T follicular helper cell (primary cell): ENCODE measurements at regions not wholly inside any gene's neighbourhood (a gene's known extent, or its start where the extent isn't known, plus 50 kb on each side); places are given as distances from the start of the nearest gene placed in this dataset.

Experiments
- DNase-seq: peaks from one replicate; pipeline ENCODE4 v3.0.0-alpha.2; 2020; ENCODE audit warnings: low read depth

DNA sequence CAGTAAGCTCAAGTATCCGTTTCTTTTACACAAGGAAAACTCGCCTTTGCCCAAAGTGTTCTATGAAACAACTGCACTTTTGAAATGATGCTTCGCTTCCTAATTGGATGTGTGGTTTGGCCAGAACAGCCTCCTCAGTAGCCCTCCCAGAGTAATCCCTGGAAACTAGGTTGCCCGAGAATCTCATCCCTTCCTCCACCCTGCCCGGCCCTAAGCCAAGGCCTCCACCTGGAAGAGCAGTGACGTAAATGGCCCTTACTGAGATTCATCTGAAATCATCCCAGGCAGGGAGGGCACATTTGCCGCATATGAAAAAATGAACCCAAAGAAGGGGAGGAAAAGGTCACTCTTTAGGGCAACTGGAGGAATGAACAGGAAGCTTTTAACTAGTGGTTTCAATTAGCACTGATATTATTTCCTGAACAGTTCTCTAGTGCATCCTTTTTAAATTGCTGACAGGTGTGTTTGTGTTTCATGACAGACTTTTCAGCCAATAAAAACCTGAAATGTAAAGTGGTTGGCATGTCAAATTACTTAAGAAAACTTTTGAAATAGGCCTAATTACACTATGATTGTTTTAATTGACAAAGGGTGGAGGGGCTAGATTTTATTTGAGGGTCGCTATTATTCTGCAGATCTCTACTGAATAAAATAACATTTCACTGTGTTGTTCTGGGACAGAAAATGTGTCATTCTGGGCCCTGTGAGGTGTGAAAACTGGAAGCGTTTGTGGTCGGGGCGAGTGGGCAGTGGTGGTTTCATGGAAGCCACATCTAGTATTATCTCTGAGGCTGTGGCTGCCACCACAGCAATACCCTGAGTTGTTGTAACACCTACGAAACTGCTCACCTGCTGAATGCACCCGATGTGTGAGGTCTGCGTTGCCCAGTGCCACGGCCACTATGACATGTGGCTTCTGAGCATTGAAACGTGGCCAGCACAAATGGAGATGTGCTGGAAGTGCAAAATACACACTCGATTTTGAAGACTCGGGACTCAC lies 112.1 kb downstream of the ZIC5 start:
- no peak for DNase-seq

DNA sequence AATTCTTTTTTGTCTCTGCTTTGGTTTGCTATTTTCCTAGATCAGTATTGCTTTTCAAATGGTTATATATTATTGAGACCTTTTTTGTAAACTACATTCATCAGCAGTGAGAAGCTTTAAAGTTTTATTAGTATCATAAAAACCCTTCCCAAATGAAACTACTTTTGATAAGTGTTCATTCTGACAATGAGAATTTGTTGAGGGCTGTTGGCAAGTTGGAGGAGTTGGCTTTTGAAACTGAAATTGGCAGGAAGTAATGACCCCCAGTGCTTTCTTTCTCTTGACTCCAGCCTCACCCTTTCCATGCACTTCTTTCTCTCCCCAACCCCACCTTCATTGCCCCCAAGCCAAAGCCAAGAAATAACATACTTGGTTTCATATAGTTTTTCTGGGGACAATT lies 113.8 kb downstream of the ZIC5 start:
- no peak for DNase-seq

DNA sequence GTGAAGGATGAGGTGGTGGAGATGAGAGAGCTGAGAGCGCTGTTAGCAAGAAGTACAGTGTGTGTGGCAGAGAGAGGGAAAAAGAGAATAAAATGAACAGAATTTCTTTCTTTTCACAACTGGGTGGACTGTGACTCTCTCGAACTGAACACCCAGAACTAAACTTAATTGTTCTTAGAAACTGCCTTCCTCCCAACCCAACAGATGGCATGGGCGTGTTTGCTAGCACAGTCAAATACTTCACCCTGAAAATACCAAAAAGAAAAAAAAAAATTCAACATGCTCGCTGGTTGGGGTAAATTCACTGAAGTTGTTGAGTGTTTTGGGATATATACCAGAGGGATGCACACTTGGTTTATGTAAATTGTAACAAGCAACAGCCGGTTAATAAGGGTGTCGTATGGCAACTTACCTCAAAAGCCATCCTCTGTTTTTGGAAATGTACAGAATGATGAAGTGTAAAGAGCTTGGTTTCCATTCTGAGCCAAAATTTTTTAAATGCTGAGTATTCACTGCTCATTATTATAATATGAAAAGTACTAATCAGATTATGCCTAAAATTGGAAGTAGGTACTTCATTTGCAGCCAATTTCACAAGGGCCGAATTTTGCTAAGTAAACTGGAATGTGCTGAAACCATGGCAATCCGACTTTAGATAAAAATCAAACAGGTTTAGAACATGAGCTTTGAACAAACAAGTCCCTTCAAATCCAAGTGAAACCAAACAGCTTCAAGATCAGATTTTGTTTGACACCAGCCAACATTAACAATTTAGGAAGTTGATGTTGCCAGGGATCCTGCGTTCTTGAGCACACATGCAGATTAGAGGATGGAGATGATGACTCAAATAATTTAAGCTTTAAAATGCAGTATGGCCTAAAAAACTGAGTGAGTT lies 115.8 kb downstream of the ZIC5 start:
- no peak for DNase-seq

DNA sequence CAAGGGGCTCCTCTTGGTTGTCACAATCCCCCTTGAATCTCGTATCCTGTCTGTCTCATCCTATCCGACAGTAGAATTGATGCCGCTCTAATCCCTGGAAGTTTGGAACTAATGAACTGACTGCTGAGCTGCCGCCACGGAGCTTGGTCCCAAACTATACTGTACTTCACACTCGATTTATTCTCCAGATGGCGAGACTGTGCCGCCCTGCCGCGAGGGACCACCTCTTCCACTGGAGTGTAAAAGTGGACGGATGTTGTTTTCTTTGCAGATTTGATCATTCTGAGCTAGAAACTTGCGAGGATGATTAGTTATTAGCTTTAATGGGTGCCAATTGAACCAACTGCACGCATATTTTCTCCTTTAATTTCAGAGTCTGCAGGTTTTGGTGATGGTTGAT lies 117.2 kb downstream of the ZIC5 start:
- DNase-seq, result no peak

DNA sequence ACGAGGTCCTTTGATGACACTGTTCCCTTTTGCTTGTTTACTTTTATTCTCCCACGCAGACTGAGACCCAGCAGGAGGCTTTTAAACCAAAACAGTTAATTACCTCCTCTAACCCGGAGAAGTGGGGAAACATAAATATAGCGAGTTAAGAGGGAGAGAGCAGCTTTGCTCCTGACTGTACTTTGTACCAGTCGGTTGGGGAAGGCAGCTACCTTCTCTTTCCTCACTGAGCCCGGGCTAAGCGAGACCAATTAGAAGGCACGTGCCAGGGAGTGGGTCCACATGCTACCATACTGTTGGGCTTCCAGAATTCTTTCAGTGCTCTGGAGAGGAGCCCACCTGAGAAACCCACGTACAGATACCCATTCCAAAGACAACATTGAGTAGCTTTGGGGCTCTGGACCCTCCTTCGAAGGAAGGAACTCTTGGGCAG lies 124.2 kb downstream of the ZIC5 start:
- no peak for DNase-seq

DNA sequence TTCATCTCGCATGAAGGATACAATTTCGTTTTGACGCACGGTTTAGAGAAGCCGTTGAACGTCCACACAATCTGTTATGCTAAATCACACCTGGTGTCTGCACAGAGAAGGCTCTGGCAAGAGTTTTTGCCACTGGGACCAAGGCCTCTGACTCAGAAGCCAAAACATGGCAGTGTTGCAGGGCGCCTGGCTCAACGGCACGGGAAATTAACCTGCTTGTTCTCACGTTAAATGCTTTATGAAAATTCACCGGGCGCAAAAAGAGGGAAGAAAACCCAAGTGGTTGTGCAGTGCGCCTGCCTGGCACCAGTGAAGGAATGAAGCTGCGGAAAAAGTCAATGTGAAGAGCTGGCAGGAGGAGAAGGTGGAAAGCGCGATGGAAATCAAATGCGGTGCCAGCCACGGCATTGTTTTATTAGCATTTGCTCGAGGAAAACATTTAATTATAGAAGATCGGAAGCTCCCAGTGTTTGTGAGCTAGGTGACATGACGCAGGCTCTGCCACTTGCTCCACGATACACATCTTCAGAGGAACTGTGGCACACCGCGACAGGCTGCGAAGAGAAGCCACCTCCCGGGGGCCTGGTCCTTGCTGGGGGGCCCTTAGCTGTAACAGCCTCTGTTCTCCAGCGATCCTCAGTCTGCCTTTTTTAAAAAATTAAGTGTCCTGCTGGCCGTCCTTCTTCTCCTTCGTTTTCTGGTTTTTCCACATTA lies 126.2 kb downstream of the ZIC5 start:
- no peak for DNase-seq

DNA sequence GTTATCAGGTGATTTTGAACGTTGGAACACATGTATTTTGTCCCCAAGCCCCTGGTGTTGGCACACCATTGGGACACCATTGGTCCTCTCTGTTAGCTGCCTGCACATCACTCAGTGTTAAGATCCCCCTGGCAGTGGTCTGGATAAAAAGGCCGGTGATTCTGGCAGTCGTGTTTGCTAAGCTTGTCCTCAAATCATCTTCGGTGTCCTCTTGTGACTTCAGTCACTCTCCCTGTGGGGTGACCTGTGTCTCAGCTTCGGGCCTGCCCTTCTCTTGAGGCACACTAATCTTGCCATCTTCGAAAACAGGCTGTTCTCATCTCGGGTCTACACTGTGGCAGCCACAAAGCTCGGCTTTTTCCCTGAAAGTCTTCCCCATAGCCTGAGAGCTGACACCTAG lies 127.1 kb downstream of the ZIC5 start:
- DNase-seq, result no peak

DNA sequence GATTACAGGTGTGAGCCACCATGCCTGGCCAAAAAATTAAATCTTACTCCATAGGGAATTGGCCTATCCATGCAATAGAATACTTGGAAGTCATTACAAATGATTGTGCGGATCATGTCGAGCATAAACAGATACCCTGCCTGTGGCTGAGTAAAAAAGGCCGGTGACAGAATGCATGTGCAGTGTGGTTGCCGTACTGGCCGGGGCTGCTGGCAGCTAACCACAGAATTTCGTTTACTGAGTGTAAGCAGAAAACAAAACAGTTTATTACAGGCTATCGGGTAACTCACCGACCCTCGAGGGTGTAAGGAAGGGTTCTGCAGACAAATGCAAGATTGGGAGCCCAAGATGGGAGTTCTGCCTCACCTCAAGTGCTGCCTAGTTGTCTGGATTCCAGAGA lies 127.7 kb downstream of the ZIC5 start:
- DNase-seq, result no peak

DNA sequence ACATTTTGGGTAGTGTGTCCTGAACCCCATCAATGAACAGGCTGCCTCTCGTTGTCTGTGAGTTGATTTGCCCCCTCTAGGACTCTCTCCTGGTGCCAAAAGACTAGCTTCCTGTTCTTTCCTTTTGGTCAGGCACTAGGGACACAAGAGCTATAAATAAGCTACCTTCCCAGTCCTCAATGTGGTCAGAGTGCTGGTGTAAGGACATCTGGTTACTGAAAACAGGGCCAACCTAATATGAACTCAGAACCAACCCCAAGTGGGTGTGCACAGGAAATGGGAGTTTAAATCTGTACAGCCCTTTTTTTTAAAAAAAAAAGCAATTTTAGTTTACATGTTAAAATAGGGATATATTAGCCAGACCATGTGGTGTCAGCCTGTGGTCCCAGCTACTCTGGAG lies 129.2 kb downstream of the ZIC5 start:
- no peak for DNase-seq

DNA sequence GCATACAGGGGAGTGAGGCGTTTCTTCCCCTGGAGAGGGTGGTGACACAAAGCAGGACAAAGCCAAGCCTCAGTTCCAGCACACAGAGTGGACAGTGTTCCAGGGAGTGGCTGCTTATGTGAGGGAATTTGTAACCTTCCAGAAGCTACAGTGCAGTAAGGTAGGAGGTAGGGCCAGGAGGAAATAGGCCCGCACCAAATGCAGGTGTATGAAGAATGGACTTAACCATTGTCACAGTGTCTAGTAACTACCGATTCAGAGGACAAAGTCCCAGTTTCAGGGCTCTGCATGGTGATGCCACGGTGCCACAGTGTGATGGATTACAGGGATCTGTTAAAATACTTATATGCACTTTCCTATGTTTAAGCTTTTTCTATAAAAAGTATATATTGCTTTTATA lies 135.3 kb downstream of the ZIC5 start:
- no peak for DNase-seq

DNA sequence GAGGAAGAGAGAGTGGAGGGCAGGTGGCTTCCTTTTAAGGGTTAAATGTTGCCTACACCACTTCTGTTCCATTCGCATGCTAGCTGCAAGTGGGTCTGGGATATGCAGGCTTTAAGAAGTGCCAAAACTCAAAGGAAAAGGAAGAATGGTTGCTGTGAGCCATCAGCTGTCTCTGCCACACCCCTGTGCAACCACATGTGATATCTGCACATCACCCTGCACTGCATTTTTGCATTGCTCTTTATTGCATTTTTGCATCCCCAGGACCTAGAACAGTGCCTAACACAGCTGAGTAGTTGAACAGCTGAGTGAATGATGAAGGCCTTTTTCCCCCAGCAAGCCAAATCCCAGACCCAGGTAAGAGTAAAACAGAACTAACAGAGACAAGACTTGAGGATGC lies 136.1 kb downstream of the ZIC5 start:
- DNase-seq, result no peak

DNA sequence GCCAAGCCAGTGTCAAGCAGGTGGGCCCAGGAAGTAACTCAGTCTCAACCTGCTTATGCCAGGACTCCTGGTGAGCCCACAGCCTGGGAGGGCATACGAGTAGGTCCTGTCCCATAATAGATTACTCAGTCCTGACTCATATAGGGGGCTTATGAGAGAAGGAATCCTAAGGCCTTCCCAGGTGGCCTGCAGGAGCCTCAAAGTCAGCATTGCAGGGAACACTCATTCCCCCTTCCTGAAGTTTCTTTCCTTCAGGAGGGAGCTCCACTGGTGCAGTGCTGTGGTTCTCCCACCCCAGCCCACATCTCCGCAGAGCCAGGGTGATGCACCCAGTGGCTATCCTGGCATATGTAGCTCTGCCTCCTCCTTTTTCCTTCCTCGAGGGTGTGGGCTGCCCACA lies 137.3 kb downstream of the ZIC5 start:
- DNase-seq, result no peak

DNA sequence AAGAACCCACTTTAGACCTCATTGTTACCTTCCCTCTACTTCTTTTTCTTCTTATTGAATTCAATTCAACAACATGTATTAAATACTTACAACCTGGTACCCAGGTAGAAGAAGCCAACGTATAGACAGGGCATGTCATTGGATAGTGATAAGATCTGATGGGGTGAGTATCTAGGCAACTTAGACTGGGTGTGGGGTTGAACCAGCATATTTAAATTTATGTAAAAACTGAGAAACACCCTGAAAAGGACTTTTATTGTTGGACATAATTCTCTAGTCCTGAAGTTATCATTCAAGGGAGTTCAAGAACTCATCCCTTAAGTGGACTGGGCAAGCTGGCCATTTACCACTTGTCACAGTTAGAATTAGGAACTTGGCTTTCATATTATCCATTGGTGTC lies 139.2 kb downstream of the ZIC5 start:
- DNase-seq, result no peak

DNA sequence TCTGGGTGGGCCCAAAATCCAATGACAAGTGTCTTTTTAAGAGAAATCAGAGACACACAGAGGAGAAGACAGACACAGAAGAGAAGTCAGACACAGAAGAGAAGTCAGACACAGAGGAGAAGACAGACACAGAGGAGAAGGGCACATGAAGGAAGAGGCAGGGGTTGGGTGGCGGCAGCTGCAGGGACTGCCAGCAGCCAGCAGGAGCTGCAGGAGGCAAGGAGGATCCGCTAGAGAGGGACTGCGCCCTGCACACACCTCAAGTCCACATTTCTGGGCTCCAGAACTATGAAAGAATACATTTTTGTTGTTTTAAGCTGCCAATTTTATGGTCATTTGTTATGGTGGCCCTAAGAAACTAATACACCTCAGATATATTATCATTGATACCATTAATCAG lies 140.6 kb downstream of the ZIC5 start:
- DNase-seq, result no peak

DNA sequence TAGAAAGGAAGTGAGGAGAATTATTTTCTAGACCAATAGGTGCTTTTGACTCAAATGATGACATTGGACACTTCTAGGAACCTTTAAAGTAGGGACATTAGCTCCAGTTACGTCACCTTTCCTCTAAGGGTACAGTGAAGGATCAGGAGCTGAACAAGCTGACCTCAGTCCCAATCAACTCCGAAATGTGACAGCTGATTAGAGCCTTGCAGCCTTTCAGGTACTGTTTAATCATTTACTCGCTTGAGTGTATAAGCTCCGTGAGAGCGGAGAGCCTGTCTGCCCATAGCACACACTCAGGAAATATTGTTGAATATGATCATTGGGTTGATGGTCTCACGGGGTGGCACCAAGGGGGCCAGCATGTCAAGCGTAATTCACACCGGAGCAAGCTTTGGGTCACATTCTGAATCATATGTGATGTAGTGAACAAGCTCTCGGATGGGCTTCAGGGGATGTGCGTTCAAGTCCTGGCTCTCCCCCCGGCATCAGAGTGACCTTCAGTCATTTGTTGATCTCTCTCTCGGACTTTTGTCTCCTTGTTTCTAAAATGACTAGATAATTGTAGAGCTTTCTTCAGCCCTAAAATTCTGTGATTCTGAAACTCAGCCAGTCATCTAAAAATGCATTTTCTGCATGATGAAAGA lies 141.9 kb downstream of the ZIC5 start:
- DNase-seq, result no peak

DNA sequence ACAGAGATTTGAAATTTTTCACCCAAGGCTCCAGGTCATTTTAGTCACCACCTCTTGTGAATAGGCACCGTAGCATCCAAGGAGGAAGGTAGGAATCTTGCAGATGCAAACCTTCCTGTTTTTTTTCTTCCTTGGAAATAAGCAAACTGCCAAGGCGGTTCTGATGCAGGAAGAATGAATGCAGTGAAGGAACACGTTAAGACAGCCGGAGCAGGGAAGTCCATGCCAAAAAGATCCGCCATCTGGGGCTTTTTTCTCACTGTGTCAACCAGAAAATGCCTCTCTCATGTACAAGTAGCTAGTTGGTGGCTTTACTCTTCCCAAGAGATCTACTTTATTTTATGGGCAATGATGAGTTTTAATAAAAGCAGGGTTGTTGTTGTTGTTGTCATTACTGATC lies 142.4 kb downstream of the ZIC5 start:
- DNase-seq, result no peak

DNA sequence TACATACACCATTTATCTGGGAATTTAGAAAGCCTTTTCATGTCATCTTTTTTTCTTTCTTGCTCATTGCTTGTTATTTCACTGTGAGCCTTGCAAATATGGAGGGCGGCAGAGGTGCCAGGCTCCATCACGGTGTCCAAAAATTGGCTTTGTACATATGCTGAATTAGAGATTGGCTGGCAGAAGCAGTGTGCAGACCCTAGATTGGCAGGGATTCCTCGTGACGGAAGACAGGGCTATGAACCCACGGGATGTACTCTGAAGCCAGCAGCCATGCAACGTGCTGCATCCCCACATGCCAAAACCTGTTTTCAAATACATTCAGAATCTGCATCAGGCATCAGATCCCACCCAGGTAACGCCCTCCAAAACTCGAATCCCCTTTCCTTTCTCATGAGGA lies 142.8 kb downstream of the ZIC5 start:
- DNase-seq, result no peak

DNA sequence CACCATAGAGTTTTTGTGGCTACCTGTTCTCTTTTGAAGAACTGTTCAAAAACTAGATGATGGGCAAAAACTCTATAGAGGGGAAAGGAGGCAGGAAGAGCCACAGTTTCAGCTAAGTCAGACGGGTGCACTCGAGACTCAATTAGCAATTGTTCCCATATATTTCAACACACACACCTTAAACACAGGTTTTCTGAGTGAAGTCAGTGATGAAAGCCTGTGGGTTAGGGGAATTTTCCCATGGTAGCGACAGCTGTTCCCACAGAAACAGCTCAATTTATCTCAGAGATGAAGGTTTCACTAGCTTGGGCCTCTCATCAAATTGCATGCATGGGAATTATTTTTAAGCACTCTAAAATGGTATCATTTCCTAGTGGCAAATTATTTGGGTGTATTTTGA lies 143.4 kb downstream of the ZIC5 start:
- no peak for DNase-seq

DNA sequence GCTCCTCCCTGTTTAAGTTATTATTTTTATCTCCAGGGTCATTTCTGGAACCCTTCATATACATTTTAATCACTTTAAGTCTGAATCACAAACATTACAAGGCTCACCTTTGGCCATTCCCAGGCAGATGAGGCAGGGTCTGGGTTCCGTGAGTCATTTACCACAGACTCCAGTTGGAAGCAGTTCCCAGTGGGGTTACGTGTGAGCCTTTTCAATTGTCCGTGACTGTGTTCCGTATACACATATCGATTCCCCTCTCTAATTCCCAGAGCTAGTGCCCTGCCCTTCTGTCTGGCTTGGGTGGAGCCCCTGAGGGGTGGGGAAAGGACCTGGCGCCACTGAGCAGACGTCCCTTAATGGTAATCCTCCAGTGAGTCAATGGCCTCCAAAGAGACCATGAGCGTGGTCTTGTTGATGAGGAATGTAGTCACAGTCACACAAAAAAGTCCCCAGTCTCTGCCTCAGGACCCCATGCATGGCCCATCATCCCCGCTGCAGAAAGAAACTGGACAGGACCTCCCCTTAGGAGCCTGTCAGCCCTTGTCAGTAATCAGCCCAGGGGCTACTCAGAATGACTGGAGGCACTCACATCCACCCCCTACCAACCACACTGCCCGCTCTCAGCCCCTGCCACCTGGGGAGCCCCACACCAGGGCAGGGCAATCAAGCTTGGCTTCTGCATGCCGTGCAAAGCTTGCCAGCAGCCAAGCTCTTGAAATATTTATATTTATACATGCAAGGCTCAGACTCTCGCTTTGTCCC lies 144.4 kb downstream of the ZIC5 start:
- no peak for DNase-seq

DNA sequence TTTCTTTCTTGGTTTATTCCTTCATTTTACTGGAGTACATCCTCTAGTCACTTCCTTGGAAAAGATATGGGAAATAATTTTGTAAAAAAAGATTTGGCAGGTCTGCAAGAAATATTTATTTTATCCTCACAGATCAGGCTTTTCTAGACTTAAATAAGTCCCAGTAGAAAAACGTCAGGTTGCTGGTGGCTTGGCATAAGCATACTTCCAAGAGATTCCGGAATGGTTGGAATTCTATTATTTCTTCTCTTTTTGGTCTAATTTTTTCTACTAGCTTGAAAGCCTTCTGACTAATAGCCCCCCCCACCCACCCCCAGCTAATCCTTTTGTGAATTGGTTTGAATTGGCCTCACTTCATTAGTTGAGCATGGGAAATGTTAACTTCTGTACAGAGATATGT lies 147.6 kb downstream of the ZIC5 start:
- no peak for DNase-seq

DNA sequence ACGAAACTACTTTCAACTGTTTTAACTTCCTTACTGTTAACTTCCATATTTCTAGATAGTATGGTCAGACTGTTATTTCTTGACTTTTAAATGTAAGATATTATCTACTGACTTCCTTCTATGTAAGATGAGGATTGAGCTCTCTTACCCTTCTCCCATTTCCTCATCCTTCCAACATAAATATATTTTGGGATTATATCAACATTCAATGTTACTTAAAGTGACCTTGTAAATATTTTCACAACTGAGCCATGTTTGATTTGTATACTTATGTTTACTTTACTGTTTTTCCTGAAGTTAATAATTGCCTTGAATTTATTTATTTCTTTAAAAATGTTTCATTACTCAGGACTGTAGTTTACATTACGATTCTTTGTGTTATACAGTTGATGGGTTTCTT lies 148.7 kb downstream of the ZIC5 start:
- no peak for DNase-seq
